HEK293T (cell line): ENCODE measurements at regions not wholly inside any gene's neighbourhood (a gene's known extent, or its start where the extent isn't known, plus 50 kb on each side); places are given as distances from the start of the nearest gene placed in this dataset.

ENCODE experiments used
- ARNT ChIP-seq: fragments of 450-650 bp; IDR thresholded peaks from 2 replicates; pipeline ENCODE4 v1.6.1; 2017; ENCODE audit warnings: mild to moderate bottlenecking
- BHLHE40 ChIP-seq: fragments of 450-650 bp; IDR thresholded peaks from 2 replicates; pipeline ENCODE4 v1.6.1; 2016; ENCODE audit warnings: mild to moderate bottlenecking, moderate library complexity, borderline replicate concordance
- FOXA1 ChIP-seq: fragments of 450-650 bp; IDR thresholded peaks from 2 replicates; pipeline ENCODE4 v1.6.1; 2016; ENCODE audit warnings: mild to moderate bottlenecking
- FOXK2 ChIP-seq: fragments of 450-650 bp; IDR thresholded peaks from 2 replicates; pipeline ENCODE4 v1.6.1; 2016; ENCODE audit warnings: mild to moderate bottlenecking
- FOXM1 ChIP-seq: fragments of 450-650 bp; IDR thresholded peaks from 2 replicates; pipeline ENCODE4 v1.6.1; 2017; ENCODE audit warnings: mild to moderate bottlenecking, borderline replicate concordance
- HDGF ChIP-seq: fragments of 450-650 bp; IDR thresholded peaks from 2 replicates; pipeline ENCODE4 v1.6.1; 2017; ENCODE audit warnings: antibody characterized with exemption, borderline replicate concordance
- NFRKB ChIP-seq: fragments of 450-650 bp; IDR thresholded peaks from 2 replicates; pipeline ENCODE4 v1.6.1; 2016; ENCODE audit warnings: mild to moderate bottlenecking, moderate library complexity
- PKNOX1 ChIP-seq: fragments of 450-650 bp; IDR thresholded peaks from 2 replicates; pipeline ENCODE4 v1.6.1; 2016
- SP1 ChIP-seq: fragments of 450-650 bp; IDR thresholded peaks from 2 replicates; pipeline ENCODE4 v1.6.1; 2017
- SUZ12 ChIP-seq: fragments of 450-650 bp; IDR thresholded peaks from 2 replicates; pipeline ENCODE4 v1.6.1; 2016; ENCODE audit warnings: mild to moderate bottlenecking
- TARDBP ChIP-seq: fragments of 450-650 bp; IDR thresholded peaks from 2 replicates; pipeline ENCODE4 v1.6.1; 2016

- no peak for TF ChIP-seq HDGF
- TF ChIP-seq FOXM1: no peak
- TF ChIP-seq FOXK2: no peak
- TF ChIP-seq BHLHE40: no peak
- TF ChIP-seq SUZ12: no peak
- TF ChIP-seq FOXA1: no peak
- no peak for TF ChIP-seq TARDBP
- no peak for TF ChIP-seq SP1
- TF ChIP-seq ARNT: no peak
- no peak for TF ChIP-seq PKNOX1
- no peak for TF ChIP-seq NFRKB
Observed at GRCh38 chr13:33367171-33367895, 81.8 kb upstream of the STARD13 start.
